ENCODE measurements at regions not wholly inside any gene's neighbourhood (a gene's known extent, or its start where the extent isn't known, plus 50 kb on each side); places are given as distances from the start of the nearest gene placed in this dataset.

GRCh38 chr2:133936096-133936495, 317.8 kb upstream of the MGAT5 start:
- no peak for TF ChIP-seq POLR2AphosphoS5 (IDR thresholded peaks at IDR 0.05)
- TF ChIP-seq POLR2A (IDR thresholded peaks at IDR 0.05): no peak
- TF ChIP-seq, protein P1, sequence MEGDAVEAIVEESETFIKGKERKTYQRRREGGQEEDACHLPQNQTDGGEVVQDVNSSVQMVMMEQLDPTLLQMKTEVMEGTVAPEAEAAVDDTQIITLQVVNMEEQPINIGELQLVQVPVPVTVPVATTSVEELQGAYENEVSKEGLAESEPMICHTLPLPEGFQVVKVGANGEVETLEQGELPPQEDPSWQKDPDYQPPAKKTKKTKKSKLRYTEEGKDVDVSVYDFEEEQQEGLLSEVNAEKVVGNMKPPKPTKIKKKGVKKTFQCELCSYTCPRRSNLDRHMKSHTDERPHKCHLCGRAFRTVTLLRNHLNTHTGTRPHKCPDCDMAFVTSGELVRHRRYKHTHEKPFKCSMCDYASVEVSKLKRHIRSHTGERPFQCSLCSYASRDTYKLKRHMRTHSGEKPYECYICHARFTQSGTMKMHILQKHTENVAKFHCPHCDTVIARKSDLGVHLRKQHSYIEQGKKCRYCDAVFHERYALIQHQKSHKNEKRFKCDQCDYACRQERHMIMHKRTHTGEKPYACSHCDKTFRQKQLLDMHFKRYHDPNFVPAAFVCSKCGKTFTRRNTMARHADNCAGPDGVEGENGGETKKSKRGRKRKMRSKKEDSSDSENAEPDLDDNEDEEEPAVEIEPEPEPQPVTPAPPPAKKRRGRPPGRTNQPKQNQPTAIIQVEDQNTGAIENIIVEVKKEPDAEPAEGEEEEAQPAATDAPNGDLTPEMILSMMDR (IDR thresholded peaks at IDR 0.05): no peak
- TF ChIP-seq EP300 (IDR thresholded peaks at IDR 0.05): no peak

Measured in gastroesophageal sphincter (tissue), 3 donors.